Inferior parietal cortex (tissue), 1 donor: ENCODE measurements at regions not wholly inside any gene's neighbourhood (a gene's known extent, or its start where the extent isn't known, plus 50 kb on each side); places are given as distances from the start of the nearest gene placed in this dataset.
"Not testable (repeated sequence)": the region's sequence is repeated elsewhere in the genome, so short reads cannot be mapped to it uniquely, and the experiment has no call there.

Experiments used
- DNase-seq: peaks from one replicate; pipeline ENCODE4 v3.0.0-alpha.2; 2016; ENCODE audit errors: extremely low spot score

GRCh38 chr1:149228672-149229585 is 125.6 kb upstream of the NBPF9 start:
- not testable (repeated sequence) for DNase-seq

- DNase-seq, result not testable (repeated sequence)
Measured at GRCh38 chr1:149229813-149230212, 126.5 kb upstream of the NBPF9 start.

GRCh38 chr1:149234926-149235914 is 131.9 kb upstream of the NBPF9 start:
- DNase-seq, result not testable (repeated sequence)

GRCh38 chr1:149237515-149237914 is 134.2 kb upstream of the NBPF9 start:
- DNase-seq, result not testable (repeated sequence)

GRCh38 chr1:149239897-149240508 is 136.7 kb upstream of the NBPF9 start:
- DNase-seq, result not testable (repeated sequence)

GRCh38 chr1:149240530-149240929 is 137.2 kb upstream of the NBPF9 start:
- not testable (repeated sequence) for DNase-seq

GRCh38 chr1:149241272-149241671 is 137.9 kb upstream of the NBPF9 start:
- not testable (repeated sequence) for DNase-seq

- not testable (repeated sequence) for DNase-seq
Measured at GRCh38 chr1:149243572-149243971, 140.2 kb upstream of the NBPF9 start.

GRCh38 chr1:149244621-149245020 is 141.3 kb upstream of the NBPF9 start:
- DNase-seq, result not testable (repeated sequence)

GRCh38 chr1:149246212-149246611 is 142.9 kb upstream of the NBPF9 start:
- not testable (repeated sequence) for DNase-seq

GRCh38 chr1:149248610-149249009 is 145.3 kb upstream of the NBPF9 start:
- DNase-seq, result not testable (repeated sequence)

- not testable (repeated sequence) for DNase-seq
Measured at GRCh38 chr1:149249850-149250467, 146.6 kb upstream of the NBPF9 start.

GRCh38 chr1:149254894-149255847 is 151.8 kb upstream of the NBPF9 start:
- not testable (repeated sequence) for DNase-seq

- DNase-seq, result not testable (repeated sequence)
Measured at GRCh38 chr1:149260284-149260683, 156.9 kb upstream of the NBPF9 start.

GRCh38 chr1:149260736-149261340 is 157.5 kb upstream of the NBPF9 start:
- not testable (repeated sequence) for DNase-seq

GRCh38 chr1:149267287-149267686 is 163.9 kb upstream of the NBPF9 start:
- not testable (repeated sequence) for DNase-seq

GRCh38 chr1:149269001-149269702 is 165.8 kb upstream of the NBPF9 start:
- DNase-seq, result not testable (repeated sequence)

- not testable (repeated sequence) for DNase-seq
Measured at GRCh38 chr1:149269833-149270232, 166.5 kb upstream of the NBPF9 start.

GRCh38 chr1:149274493-149274892 is 171.1 kb upstream of the NBPF9 start:
- not testable (repeated sequence) for DNase-seq
